ENCODE measurements at regions not wholly inside any gene's neighbourhood (a gene's known extent, or its start where the extent isn't known, plus 50 kb on each side); places are given as distances from the start of the nearest gene placed in this dataset.

- no peak for TF ChIP-seq CTCF (IDR thresholded peaks at IDR 0.05)
- no peak for TF ChIP-seq EP300 (IDR thresholded peaks at IDR 0.05)
Measured at GRCh38 chr7:115802415-115802814, 228.1 kb downstream of the TFEC start.

All from suprapubic skin (tissue), 3 donors.